ENCODE measurements at regions not wholly inside any gene's neighbourhood (a gene's known extent, or its start where the extent isn't known, plus 50 kb on each side); places are given as distances from the start of the nearest gene placed in this dataset.

- DNase-seq (ENCODE audit: low spot score): no peak
These were observed 178.2 kb downstream of the FGFR2 start for GRCh38 chr10:121420006-121420405.

GRCh38 chr10:121422096-121422495 lies 176.1 kb downstream of the FGFR2 start:
- DNase-seq (ENCODE audit: low spot score): no peak

- no peak for DNase-seq (ENCODE audit: low spot score)
These were observed 172.6 kb downstream of the FGFR2 start for GRCh38 chr10:121425623-121426022.

- DNase-seq (ENCODE audit: low spot score): no peak
These were observed 171.9 kb downstream of the FGFR2 start for GRCh38 chr10:121426307-121426706.

All from globus pallidus (tissue), 1 donor.